Psoas muscle (tissue), 7 donors: ENCODE measurements at regions not wholly inside any gene's neighbourhood (a gene's known extent, or its start where the extent isn't known, plus 50 kb on each side); places are given as distances from the start of the nearest gene placed in this dataset.

Experiments
- ATAC-seq, 4 donors: fragments of 200-7000 bp; cut with Tn5 transposase; one replicate each; pipeline ENCODE4 v1.9.1; 2020; ENCODE audit warnings: moderate library complexity in 3 of 4, mild to moderate bottlenecking in 2 of 4
- DNase-seq, 2 donors: peaks; one replicate each; pipeline ENCODE4 v3.0.0-alpha.2; 2020
- H3K27ac ChIP-seq: fragments of 200-600 bp; one replicate; pipeline ENCODE4 v1.8.0; 2022
- H3K27me3 ChIP-seq, 3 donors: fragments of 200-600 bp in 1 of 3; one replicate each; pipeline versions ENCODE4 v1.6.1 to v1.8.0; 2013 to 2022; ENCODE audit warnings: low read length in 2 of 3, mild to moderate bottlenecking in 2 of 3, moderate library complexity in 1 of 3; ENCODE audit not compliant: insufficient read depth in 3 of 3
- H3K36me3 ChIP-seq, 2 donors: fragments of 200-600 bp in 1 of 2; one replicate each; pipeline versions ENCODE4 v1.6.1 to v1.8.0; 2013 to 2022; ENCODE audit warnings: low read depth in 1 of 2, mild to moderate bottlenecking in 1 of 2, moderate library complexity in 1 of 2; ENCODE audit not compliant: insufficient read depth in 1 of 2
- H3K4me1 ChIP-seq: fragments of 200-600 bp; one replicate; pipeline ENCODE4 v1.8.0; 2022
- H3K4me3 ChIP-seq: fragments of 200-600 bp; one replicate; pipeline ENCODE4 v1.8.0; 2022; ENCODE audit warnings: mild to moderate bottlenecking
- H3K9me3 ChIP-seq: fragments of 200-600 bp; one replicate; pipeline ENCODE4 v1.8.0; 2022
- CTCF ChIP-seq: fragments of 200-600 bp; IDR thresholded peaks from one replicate; pipeline ENCODE4 v1.8.0; 2022; ENCODE audit warnings: antibody characterized with exemption
- WGBS, 3 donors: extraction: QIAGEN DNeasy Blood & Tissue Kit; methylation state at CpG; one replicate each; pipeline versions ENCODE4 v1.1.6 to v1.1.7; 2013; 5-methylcytosine and 5-hydroxymethylcytosine counted together
- intact Hi-C, 2 donors: fragments of 100-400 bp; cut with DNase I; formaldehyde crosslinking; loops; one replicate each; pipeline versions ENCODE4 v1.11.0 to v1.14.2; 2022
- donor health status: healthy with polysubstance abuse.
- donor health status: DM: no; HTN: no; CAD: no; lungs with moderate emphysema.
- donor health status: Bipolar disorder and iron deficiency.
- donor health status: healthy.
- donor health status: DM: yes; HTN: yes; CAD: no.
- donor health status: DM: no; HTN: no; CAD: no.
- donor health status: DM: yes; HTN: yes; CAD: no.

GRCh38 chr20:20890751-20891150 is 178.3 kb upstream of the RALGAPA2 start:
- 67 to 83% (median 76%) methylated on average over 6 of the region's 6 CpGs for WGBS, 3 donors
- Histone ChIP-seq H3K36me3 (no peaks in the 10 kb centered on the region), H3K27ac (no peak overlapping the region), H3K4me3 (no peak overlapping the region), H3K4me1 (no peaks in the 10 kb centered on the region), H3K9me3 (no peaks in the 10 kb centered on the region), H3K27me3 (peaks cover 0 to 46% (median 8%) of the 10 kb centered on the region in 3 donors)
- intact Hi-C loops: no loop called here
- no peak for TF ChIP-seq CTCF
- no peak for DNase-seq
- no peak for ATAC-seq

GRCh38 chr20:20888936-20889335 is 176.5 kb upstream of the RALGAPA2 start:
- Histone ChIP-seq H3K4me3 (no peak overlapping the region), H3K4me1 (no peaks in the 10 kb centered on the region), H3K9me3 (no peaks in the 10 kb centered on the region), H3K36me3 (no peaks in the 10 kb centered on the region), H3K27me3 (peaks cover 0 to 46% (median 8%) of the 10 kb centered on the region in 3 donors), H3K27ac (no peak overlapping the region)
- WGBS, 3 donors: 20 to 27% (median 22%) methylated on average over 8 of the region's 8 CpGs
- no peak for TF ChIP-seq CTCF
- ATAC-seq: no peak
- no peak for DNase-seq
- intact Hi-C loops: no loop called here

- H3K27me3 ChIP-seq: peaks cover 0 to 46% (median 8%) of the 10 kb centered on the region in 3 donors
- no peaks in the 10 kb centered on the region for H3K36me3 ChIP-seq
- H3K27ac ChIP-seq: no peak overlapping the region
- ATAC-seq (no peak), DNase-seq (no peak)
- H3K4me1 ChIP-seq: no peaks in the 10 kb centered on the region
- intact Hi-C loops: no loop called here
- no peak overlapping the region for H3K4me3 ChIP-seq
- TF ChIP-seq CTCF: no peak
- 38 to 44% (median 38%) methylated on average over 14 of the region's 14 CpGs for WGBS, 3 donors
- H3K9me3 ChIP-seq: no peaks in the 10 kb centered on the region
Measured at GRCh38 chr20:20888266-20888656, 175.8 kb upstream of the RALGAPA2 start.

GRCh38 chr20:20887593-20888265 is 175.3 kb upstream of the RALGAPA2 start:
- no peak overlapping the region for H3K27ac ChIP-seq

More at GRCh38 chr20:20887593-20888265, 175.3 kb upstream of the RALGAPA2 start:
- DNase-seq (no peak), ATAC-seq (no peak)
- Histone ChIP-seq H3K4me1 (no peaks in the 10 kb centered on the region), H3K36me3 (no peaks in the 10 kb centered on the region), H3K4me3 (no peak overlapping the region), H3K9me3 (no peaks in the 10 kb centered on the region), H3K27me3 (peaks cover 0 to 46% (median 8%) of the 10 kb centered on the region in 3 donors)
- WGBS, 3 donors: 39 to 45% (median 39%) methylated on average over 19 of the region's 19 CpGs
- intact Hi-C loops: no loop called here
- no peak for TF ChIP-seq CTCF
